ENCODE measurements at regions not wholly inside any gene's neighbourhood (a gene's known extent, or its start where the extent isn't known, plus 50 kb on each side); places are given as distances from the start of the nearest gene placed in this dataset.

GRCh38 chr13:79237981-79238380 is 168.1 kb downstream of the RBM26 start:
- intact Hi-C loops (cut with micrococcal nuclease; ENCODE audit: unreplicated experiment) (no loop called here), in situ Hi-C loops (cut with HindIII; ENCODE audit: low pct_unique_long_range_greater_than_20kb, low sequenced_read_pairs) (no loop called here)
- no TSS peak for BruUV-seq (replicated peaks)
- no peak for ATAC-seq
- no peak for DNase-seq (ENCODE audit: low read depth, low spot score)
- TF ChIP-seq TCF7L2 (IDR thresholded peaks at IDR 0.05; ENCODE audit: low read depth, low read length) (no peak), CTCF (IDR thresholded peaks at IDR 0.05) (no peak), SIN3A (IDR thresholded peaks at IDR 0.05; ENCODE audit: borderline replicate concordance, insufficient read depth, low read depth, low read length) (no peak), POLR2AphosphoS5 (IDR thresholded peaks at IDR 0.05; ENCODE audit: low read depth, low read length) (no peak)
- TF ChIP-seq, protein P1, sequence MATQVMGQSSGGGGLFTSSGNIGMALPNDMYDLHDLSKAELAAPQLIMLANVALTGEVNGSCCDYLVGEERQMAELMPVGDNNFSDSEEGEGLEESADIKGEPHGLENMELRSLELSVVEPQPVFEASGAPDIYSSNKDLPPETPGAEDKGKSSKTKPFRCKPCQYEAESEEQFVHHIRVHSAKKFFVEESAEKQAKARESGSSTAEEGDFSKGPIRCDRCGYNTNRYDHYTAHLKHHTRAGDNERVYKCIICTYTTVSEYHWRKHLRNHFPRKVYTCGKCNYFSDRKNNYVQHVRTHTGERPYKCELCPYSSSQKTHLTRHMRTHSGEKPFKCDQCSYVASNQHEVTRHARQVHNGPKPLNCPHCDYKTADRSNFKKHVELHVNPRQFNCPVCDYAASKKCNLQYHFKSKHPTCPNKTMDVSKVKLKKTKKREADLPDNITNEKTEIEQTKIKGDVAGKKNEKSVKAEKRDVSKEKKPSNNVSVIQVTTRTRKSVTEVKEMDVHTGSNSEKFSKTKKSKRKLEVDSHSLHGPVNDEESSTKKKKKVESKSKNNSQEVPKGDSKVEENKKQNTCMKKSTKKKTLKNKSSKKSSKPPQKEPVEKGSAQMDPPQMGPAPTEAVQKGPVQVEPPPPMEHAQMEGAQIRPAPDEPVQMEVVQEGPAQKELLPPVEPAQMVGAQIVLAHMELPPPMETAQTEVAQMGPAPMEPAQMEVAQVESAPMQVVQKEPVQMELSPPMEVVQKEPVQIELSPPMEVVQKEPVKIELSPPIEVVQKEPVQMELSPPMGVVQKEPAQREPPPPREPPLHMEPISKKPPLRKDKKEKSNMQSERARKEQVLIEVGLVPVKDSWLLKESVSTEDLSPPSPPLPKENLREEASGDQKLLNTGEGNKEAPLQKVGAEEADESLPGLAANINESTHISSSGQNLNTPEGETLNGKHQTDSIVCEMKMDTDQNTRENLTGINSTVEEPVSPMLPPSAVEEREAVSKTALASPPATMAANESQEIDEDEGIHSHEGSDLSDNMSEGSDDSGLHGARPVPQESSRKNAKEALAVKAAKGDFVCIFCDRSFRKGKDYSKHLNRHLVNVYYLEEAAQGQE (IDR thresholded peaks at IDR 0.05; ENCODE audit: insufficient read depth in 1 of 2, low read depth in 2 of 2, low read length in 1 of 2) = no peak
- Histone ChIP-seq H3K27me3 (ENCODE audit: control insufficient read depth, insufficient read depth, low read length) (no peaks in the 10 kb centered on the region), H3K4me3 (ENCODE audit: low read depth in 2 of 2, low read length in 2 of 2) (no peak overlapping the region), H3K4me1 (ENCODE audit: control insufficient read depth, insufficient read depth, low read length) (no peaks in the 10 kb centered on the region), H3K27ac (ENCODE audit: low read length) (no peak overlapping the region), H3K9me3 (ENCODE audit: control insufficient read depth, insufficient read depth, low read depth, low read length) (no peaks in the 10 kb centered on the region), H3K36me3 (ENCODE audit: control insufficient read depth, insufficient read depth, low read length) (no peaks in the 10 kb centered on the region)
- CTCF ChIA-PET = no interaction called here
- POLR2A ChIA-PET = no interaction called here

- intact Hi-C loops (cut with micrococcal nuclease; ENCODE audit: unreplicated experiment) = no loop called here
- no TSS peak for BruUV-seq (replicated peaks)
- Histone ChIP-seq H3K4me3 (ENCODE audit: low read depth in 2 of 2, low read length in 2 of 2) (no peak overlapping the region), H3K36me3 (ENCODE audit: control insufficient read depth, insufficient read depth, low read length) (no peaks in the 10 kb centered on the region), H3K27me3 (ENCODE audit: control insufficient read depth, insufficient read depth, low read length) (no peaks in the 10 kb centered on the region), H3K9me3 (ENCODE audit: control insufficient read depth, insufficient read depth, low read depth, low read length) (no peaks in the 10 kb centered on the region), H3K27ac (ENCODE audit: low read length) (no peak overlapping the region), H3K4me1 (ENCODE audit: control insufficient read depth, insufficient read depth, low read length) (no peaks in the 10 kb centered on the region)
- in situ Hi-C loops (cut with HindIII; ENCODE audit: low pct_unique_long_range_greater_than_20kb, low sequenced_read_pairs) = no loop called here
- no peak for ATAC-seq
- no peak for DNase-seq (ENCODE audit: low read depth, low spot score)
- TF ChIP-seq, protein P1 (IDR thresholded peaks at IDR 0.05; ENCODE audit: insufficient read depth in 1 of 2, low read depth in 2 of 2, low read length in 1 of 2) = no peak
- TF ChIP-seq CTCF (IDR thresholded peaks at IDR 0.05) = no peak
- TF ChIP-seq SIN3A (IDR thresholded peaks at IDR 0.05; ENCODE audit: borderline replicate concordance, insufficient read depth, low read depth, low read length) = no peak
- TF ChIP-seq TCF7L2 (IDR thresholded peaks at IDR 0.05; ENCODE audit: low read depth, low read length) = no peak
- TF ChIP-seq POLR2AphosphoS5 (IDR thresholded peaks at IDR 0.05; ENCODE audit: low read depth, low read length) = no peak
- CTCF ChIA-PET = no interaction called here
- POLR2A ChIA-PET = no interaction called here
Observed at GRCh38 chr13:79231887-79232286, 174.2 kb downstream of the RBM26 start.

Measured in Panc1 (cell line).